ENCODE measurements at regions not wholly inside any gene's neighbourhood (a gene's known extent, or its start where the extent isn't known, plus 50 kb on each side); places are given as distances from the start of the nearest gene placed in this dataset.
"Not testable (repeated sequence)": the region's sequence is repeated elsewhere in the genome, so short reads cannot be mapped to it uniquely, and the experiment has no call there.

DNA sequence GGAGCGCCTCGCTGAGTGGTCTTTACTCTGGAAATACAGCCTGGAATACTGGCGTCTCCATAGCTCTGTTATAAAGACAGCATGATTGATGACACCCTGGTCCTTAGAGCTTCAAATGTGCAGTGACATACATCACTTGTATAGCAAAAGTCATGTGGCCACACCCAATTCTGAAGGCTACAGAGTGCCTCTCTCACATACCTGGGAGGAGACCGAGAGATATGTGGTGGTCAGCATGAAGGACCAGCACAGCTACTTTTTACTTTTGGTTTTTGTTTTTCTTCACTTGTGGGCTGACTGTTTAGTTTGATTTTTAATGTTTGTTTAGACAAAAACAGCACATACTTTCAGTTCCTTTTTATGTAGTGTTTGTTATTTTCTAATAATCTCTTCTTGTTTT lies 938.5 kb upstream of the SOX11 start:
- no peak for ATAC-seq

DNA sequence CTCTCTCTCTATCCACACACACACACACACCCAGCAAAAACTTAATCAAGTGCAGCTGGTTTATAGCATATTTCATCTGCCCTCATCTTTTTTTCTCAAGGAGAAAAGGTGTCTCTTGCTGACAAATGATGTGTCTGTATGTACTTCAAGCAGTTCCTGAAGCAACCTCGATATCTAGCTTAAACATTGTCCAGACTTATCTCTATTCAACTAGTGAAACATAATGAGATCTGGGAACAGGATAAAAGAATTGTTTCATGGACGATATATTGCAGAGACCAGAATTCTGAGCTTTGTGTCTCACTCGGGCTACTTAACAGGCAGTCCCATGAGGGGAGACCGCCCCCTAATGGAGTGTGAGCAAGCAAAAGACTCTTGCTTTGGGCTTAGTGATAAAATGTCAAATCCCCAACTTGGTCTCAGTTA lies 929.2 kb upstream of the SOX11 start:
- ATAC-seq, result no peak

DNA sequence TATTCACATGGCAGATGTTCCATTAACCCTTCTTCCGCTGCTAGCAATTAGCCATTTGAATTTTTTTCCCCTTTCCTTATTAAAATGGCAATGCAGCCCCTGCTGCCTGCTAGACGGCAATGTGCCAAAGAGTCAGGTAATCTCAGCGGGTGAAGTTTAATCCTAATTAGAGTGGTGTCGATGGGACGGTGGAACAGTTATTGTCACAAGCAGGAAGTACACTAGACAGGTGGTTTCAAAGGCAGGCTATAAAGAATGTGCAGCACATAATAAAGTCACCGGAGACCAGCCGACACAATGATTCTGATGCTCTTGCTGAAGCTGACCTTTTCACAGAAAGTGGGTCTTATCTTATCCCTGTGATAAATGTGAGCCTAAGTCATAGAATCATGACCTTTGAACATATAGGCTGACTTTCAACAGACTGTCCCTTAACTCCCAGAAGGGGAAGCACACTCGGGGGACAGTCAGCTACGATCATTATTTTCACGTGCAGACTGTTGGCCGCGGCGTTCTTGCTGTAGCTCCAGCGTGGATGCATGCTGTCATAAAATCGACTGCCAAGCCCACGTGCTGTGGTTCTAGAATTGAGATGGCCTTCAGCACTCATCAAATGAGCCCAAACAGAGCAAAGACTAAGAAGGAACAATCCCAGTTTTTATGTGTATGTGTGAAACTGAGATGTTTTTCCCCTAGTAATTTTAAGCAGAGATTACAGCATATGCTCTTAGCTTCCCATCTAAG lies 926.2 kb upstream of the SOX11 start:
- no peak for ATAC-seq

DNA sequence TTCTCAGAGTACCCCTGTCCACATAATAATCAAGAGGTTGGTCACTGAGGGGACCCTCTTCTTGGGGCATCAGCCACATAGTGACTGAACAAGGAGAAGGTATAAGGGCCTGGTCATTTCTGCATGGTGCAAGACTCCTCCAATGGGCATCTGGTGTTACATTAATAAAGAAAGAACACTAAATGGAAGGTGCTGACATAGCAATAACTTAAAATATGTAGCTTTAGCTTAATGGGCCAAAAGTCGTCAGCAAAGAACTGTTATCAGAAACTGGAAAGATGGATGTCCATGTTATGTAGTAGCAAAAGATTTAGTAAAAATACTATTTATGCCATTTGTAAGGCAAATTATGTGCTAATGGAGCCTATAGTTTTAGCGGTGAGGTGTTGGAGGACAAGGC lies 916.5 kb upstream of the SOX11 start:
- ATAC-seq, result no peak

DNA sequence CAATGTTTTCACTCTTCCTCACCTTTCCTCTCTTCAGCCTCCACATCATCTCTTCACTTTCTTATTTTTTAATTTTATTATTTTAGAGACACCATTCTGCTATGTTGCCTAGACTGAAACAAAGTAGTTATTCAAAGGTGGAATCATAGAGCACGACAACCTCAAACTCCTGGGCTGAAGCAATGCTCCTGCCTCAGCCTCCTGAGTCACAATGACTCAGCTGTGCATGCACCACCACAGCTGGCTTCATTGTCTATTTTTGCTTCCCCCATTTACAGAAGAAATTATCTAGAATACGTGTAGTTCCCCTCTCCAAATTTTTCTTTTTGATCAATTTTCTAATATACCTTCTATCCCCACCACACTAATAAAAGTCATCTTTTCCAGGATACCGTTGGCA lies 911.5 kb upstream of the SOX11 start:
- ATAC-seq, result no peak

DNA sequence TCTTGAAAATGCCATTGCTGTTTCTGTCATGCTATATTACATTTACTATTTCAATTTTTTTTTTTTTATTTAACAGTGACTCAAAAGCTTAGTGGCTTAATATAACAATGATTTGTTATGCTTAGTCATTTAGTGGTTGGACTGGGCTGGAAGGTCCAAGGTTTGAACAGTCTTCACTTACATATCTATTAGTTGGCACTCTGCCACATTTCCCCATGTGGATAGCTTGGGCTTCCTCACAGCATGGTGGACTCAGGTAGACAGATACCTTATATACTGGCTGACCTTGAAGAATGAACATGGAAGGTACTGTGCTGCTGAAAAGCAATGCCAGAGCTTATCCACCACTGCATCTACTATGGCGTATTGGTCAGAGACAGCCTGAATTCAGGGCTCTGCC lies 909.5 kb upstream of the SOX11 start:
- ATAC-seq, result no peak

DNA sequence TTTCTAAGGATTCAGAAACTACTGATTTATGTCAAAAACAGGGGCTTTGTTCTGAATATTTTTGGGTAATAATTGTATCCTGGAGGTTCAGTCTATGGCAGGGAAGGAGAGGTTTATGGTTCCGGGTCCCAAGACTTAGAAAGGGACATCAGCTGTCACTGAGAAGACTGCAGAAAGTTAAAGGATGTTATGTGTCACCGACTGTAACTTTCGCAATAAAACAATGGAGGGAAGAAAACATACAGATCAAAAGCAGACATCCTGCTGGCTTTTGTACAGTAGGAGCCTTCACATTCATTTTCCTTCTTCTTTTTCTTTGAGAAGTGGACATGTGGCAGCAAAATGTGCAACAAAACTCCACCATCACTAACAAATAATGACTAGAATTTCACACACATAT lies 900.7 kb upstream of the SOX11 start:
- no peak for ATAC-seq

DNA sequence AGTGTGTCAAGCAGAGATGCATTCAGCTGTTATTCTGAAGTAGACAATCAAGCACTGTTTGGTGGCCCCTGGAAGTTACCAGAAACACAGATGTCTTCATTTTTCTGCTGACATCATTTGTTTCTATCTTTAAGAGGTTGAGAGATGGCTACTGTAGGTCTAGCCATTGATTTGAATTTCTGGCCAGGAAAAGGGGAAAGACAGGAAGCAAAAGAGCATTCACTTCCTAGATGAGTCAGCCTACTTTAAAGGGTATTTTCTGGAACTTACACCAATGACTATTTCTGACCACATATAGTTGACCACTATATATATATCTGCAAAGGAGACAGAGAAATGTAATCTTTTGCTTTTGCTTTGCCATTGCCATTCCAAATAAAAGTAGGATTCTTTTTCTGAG lies 900.1 kb upstream of the SOX11 start:
- no peak for ATAC-seq

DNA sequence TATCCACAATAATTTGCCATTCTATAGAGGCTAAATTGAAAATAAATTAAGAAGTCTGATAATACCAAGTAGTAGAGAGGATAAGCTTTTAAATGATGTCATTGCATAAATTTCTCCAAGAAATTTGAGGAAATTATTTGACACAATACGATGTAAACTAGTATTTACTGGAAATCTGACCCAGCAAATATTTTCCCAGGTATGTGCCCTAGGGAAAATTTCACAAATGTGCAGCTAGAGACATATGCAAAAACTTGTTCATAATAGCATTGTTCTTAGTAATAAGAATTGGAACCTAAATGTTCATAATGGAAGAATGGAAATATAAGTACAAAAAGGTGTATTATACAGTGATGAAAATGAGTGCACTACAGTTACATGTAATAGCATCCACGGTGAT lies 888.8 kb upstream of the SOX11 start:
- ATAC-seq, result no peak

DNA sequence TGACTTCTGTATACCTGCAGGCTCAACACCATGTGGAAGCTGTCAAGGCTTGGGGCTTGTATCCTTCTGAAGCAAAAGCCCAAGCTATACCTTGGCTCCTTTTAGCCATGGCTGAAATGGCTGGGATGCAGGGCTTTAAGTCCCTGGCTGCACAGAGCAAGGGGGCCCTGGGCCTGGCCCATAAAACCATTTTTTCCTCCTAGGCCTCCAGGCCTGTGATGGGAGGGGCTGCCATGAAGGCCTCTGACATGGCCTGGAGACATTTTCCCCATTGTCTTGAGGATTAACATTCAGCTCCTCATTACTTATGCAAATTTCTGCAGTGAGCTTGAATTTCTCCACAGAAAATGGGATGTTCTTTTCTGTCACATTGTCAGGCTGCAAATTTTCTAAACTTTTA lies 878.0 kb upstream of the SOX11 start:
- not testable (repeated sequence) for ATAC-seq

DNA sequence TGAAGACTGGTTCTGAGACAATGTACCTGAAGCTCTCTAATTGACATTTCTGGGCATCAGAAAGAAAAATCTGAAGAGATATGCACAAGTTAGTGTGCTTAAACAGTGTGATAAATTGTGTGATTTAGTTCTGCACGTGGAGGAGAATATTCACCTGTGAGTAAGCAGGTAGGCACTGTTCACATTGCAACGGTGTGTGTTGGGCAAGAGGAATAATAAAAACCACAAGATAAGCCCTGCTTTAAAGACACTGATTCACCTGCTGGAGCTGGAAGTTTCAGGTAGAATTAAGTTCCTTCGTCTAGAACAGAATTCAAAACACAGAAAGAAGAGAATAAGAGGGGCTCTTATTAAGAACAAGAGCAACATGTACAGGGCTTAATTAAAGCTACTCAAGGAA lies 864.3 kb upstream of the SOX11 start:
- no peak for ATAC-seq

DNA sequence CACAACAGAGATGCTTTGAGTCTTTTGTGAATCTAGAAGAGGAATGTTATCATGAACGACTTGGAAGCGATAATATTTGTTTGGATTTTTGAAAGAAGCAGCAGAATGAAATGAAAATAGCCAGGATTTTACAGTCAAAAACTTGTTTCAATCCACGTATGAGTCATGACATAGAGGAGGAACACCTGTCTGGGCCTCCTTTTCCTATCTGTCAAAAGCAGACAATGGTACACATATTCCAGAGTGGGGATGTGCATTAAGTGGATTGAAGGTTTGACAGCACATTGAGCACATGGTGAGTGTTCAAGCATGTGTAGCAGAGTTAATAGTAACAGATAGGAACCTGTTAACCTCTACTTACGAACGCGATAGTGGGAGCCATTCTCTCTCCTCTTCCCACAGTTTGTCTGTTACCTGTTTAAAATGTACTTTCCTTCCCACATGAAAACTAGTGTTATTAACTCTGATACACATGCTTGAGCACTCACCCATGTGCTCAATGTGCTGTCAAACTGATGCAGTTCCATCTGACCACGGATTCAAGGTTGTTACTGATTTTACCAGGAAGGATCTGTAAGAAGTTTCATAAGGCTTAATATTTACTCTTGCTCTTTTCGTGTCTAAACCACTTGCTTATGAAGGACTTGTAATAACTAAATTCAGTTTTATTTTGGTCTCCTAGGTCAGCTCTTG lies 863.4 kb upstream of the SOX11 start:
- no peak for ATAC-seq

DNA sequence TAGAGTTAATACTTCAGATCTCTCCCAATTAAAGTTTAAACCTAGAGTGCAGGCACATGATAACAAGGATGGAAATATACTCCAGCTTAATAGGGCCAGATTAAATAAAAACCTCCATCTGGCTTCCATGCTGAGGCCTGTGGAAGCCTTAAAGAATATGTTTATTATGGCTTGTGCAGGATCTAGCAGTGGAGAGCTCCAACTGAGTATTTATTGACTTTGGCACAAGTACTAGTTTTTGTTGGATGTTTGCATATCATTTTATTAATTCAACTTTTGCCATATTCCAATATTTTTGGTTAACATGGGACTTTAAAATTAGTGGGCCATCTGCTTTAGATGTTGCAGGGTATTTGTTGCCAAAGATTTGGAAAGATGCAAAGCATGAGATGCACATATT lies 860.4 kb upstream of the SOX11 start:
- ATAC-seq, result no peak

DNA sequence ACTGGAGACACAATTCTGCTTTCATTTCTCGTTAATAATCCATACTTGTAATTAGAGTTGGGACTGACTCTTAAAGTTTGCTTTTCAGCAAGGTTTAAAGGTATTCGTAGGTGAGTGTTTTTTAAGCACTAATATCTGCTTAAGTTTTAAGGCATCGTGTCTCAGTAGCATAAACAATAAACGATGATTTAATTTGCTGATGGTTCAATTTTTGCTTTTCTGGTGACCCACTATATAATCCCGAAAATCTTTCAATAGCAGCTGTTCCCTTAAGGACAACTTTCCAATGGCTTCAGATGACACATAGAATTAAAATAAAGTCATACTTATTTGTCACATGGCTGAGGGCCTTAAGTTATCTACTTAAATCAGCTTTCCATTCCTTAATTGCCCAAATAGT lies 859.5 kb upstream of the SOX11 start:
- no peak for ATAC-seq

DNA sequence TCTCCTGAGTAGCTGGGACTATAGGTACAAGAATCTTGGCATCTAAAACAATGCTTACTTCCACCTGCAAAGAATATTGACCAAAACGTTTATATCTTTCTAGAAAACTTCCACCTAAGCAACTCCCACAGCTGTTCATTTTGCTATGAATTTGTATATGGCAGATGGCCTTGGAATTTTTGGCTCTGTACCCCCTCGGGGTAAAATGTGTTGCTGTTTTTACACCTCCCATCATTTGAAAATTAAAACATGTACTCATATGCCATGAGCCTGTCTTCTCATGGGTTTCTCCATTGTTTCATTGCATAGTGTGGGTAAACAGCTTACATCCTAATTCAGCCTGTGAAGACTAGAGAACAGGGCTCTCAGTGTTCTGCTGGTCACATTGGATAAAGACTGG lies 853.6 kb upstream of the SOX11 start:
- no peak for ATAC-seq

DNA sequence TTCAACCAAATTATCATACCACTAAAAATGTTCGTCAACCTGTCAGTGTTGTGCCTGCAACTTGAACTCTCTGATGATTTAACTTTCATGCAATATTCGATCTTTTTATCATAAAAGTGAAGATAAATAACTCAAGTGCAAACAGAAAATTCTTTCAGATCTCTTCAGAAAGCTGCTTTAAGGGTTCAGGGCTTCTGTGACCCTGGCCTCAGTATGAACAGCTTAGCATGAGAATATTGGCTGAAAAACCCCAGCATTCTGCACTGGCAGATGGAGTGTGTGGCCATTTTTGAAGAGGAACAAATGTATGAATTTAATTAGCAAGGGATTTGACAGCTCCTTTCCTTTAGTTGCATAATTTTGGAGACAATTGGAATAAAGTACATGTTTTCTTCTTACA lies 851.4 kb upstream of the SOX11 start:
- ATAC-seq, result no peak

DNA sequence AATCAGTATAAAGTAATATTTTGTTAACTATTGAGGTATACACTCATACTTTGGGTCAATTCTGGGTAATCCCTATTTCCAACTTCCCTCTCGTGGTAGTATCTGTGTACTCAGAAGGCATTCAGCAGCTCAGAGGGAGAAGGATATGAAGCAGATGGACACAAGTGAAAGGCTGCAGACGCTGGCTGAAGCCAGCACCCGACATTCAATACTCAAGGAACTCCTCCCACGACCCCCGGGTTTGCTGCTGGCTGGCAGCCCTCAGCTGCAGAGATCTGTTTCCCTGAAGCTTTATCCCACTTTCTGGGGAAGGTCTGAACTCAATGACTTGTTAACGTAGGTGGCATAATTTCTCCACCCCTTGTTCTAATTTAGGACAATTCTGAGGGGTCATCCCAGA lies 847.3 kb upstream of the SOX11 start:
- ATAC-seq, result no peak

DNA sequence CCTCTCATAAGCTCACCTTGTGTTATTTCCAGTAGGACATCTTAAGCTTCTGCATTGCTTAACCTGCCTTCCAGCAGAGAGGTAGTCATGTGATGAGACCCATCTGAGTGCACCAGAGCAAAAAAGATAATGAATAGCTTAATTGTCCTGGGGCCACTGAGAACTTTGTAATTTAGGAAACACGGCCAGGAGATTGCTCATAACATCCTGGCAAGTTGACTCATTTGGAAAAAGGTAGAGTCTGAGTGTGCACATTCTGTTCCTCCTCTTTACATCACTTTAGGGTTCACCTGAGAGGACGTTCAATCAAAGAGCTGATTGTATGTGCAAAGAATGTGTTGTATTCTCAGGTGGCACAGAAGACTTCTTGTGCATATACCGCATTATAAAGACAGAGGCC lies 830.2 kb upstream of the SOX11 start:
- ATAC-seq, result no peak

DNA sequence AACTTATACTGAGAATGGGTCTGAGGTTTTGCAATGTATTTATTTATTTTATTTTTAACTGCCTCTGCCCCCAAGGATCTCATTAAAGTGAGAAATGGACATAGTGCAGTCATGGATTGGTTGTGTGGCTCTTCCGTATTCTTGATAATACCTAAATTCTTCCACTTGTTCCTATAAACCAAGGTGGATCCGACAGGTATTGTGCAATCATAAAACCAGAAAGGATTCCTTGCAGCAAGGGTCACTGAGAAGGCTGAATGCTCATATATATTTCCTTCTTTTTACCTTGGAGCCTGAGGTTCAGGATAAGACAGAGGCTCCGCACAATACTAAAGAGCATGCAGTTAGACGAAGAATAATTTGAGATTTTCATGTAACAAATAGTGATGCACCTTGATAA lies 826.0 kb upstream of the SOX11 start:
- ATAC-seq, result no peak

DNA sequence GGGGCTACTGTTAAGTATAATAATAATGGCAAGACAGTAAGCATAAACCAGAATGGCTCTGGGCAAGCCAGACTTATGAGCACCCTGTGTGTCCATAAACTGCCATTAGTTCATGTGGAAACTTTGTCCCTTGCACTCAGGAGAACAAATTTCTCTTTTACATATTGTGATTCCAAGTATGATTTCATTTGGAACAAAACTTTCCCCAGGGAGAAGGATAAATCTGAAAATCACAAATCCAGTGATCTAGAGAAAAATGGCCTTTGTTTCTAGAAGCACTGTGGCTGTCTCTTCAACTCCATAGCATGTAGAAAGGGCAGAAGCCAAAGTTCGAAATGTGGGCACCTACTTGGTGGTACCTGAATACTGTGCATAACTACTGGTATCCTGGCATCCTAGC lies 823.7 kb upstream of the SOX11 start:
- ATAC-seq, result no peak

DNA sequence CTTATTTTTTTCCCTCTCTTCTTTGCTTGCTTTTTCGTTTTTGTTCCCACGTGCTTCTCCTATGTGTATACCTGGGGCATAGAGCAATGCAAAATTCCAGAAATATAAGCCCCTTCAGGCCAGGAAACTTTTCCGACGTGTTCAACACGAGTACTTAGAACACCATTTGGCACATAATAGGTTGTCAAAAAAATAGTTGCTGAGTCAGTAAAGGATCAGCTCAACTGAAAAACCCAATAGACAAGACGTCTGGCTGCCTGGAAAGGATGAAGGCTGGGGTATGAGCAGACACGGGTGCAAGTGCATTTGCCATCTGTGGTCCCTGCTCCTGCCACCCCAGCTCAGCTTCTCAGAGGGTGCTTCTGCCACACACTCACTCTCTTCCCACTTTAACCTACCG lies 823.0 kb upstream of the SOX11 start:
- no peak for ATAC-seq

DNA sequence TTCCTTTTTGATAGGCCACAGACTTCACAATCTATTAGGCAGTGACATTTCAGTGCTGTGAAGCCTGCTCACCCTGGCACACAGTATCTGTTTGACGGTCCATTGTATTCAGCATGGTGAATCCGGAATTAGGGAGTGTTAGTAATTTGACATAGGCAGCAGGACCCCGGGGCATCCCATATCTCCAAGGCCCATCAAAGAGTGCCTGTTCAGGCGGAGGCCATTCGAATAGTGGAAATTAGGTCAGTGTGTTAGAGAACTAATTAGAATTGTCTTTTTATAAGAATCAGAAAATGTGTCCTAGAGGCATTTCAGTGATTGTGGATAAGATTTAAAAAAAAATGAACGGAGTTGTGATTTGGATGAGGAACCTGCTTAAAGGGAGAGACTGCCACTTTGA lies 818.8 kb upstream of the SOX11 start:
- ATAC-seq, result no peak

DNA sequence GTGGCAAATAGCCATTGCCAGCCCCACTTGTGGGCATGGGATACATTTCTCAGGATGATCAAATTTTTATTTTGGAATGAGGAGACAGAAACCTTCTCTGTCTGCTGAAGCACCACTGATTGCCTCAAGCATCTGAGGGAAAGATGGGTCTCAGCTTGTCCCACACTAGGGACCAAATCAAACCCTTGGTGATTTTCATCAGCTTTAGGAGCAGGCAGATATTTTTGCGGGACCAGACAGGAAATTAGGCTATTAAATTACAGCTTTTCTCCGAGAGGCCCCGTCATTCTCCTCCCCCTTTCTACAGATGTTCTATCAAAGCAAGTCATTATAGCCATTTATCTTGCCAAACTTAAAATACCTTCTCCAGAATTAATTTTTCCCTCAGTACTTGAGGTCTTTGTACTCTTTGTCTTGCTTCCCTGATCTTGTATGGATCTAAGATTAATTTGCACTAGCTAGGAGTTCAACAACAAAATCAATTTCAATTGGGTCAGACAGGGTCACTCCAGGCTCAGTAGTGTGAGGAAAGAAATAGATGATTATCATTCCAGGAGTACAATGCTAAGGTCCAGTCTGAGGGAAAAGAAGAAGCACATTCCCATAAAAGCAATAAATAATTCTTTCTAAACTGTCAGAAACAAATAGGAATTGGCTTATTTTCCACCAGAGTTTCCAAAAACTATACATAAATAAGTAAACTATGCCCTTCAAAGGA lies 818.1 kb upstream of the SOX11 start:
- ATAC-seq, result no peak

DNA sequence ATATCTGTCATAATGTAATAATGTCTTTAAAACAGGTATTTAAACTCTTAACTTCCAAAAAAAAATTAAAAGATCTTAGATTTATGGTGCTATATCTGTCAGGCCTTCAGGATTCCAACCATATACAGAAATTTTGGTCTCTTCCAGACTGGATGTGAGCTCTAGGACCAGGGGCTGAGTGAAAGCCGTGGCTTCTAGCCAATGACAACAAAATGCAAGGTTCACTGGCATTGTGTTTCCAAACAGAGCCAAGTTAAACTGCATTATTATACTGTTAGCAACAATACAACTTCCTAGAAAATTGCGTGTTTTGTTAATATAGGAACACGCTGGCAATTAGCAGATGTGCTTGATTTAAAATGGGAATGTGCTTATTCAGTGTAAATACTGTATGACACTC lies 809.8 kb upstream of the SOX11 start:
- ATAC-seq, result no peak

All from activated CD4-positive, CD25-positive, alpha-beta regulatory T cell treated with anti-CD3 and anti-CD28 coated beads, Interleukin-2, amount 50 U/mL, for 24 hours (primary cell).